CD4-positive, alpha-beta T cell treated with Interleukin-17A for 1 hour (primary cell): ENCODE measurements at regions not wholly inside any gene's neighbourhood (a gene's known extent, or its start where the extent isn't known, plus 50 kb on each side); places are given as distances from the start of the nearest gene placed in this dataset.

ENCODE experiments used
- DNase-seq: peaks from one replicate; pipeline ENCODE4 v3.0.0-alpha.2; 2020

DNA sequence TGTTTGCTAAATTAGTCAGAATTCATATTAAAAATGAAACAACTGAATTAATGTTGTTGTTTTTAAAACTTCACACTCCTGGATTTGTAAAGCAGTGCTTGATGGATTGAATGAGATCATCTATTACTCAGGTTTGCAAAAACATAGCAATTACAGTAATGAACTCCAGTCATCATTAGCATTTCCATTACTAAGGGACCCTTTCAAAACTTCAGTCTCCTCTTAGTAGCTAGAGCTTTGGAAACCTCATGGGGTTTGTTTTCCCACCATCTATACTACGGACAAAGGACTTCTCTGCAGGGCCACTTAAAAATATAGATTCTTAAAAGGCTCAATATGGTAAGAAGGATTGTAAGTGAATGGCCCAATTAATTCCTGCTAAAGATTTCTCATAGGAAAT, 174.5 kb upstream of the PRNP start:
- DNase-seq: no peak

DNA sequence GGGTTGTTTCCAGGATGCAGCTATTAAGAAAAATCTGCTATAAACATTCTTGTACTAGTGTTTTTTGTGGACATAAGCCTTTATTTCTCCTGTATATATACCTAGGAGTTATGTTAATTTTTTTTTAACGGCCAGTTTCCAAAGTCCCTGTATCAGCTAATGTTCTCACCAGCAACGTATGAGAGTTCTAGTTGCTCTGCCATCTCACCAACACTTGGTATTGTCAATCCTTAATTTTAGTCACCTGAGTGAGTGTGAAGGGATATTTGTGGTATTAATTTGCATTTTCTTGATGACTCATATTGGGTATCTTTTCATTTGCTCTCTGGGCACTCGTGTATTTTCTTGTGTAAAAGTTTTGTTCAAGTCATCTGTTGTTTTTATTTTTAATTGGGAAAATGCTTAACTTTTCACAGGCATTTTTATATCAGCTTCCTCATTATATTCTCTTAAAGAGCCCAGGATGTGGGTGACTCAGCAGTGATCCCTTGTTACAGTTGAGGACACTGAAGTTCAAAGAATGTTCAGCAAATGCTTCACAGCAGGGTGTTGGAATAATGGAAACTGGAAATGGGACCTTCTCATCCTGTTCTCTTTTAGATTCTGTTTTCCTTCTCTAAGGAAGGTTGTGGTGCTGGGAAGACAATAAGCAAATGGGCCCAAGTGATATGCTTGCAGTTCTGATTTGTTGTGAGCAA, 176.3 kb upstream of the PRNP start:
- DNase-seq: no peak

DNA sequence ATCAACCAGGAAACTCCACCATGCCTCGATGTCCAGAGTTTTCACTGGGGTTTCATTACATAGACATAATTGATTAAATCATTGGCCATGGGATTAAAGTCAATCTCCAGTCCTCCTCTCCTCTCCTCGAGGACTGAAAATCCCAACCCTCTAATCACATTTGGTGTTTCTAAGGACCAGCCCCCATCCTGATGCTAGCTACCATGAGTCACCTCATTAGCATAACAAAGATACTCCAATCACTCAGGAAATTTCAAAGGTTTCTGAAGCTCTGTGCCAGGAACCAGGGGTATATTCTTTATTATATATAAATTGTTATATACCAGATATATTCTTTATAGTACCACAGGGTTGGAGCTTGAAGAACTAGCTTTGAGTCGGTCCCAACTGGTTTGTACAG, 177.5 kb upstream of the PRNP start:
- no peak for DNase-seq

DNA sequence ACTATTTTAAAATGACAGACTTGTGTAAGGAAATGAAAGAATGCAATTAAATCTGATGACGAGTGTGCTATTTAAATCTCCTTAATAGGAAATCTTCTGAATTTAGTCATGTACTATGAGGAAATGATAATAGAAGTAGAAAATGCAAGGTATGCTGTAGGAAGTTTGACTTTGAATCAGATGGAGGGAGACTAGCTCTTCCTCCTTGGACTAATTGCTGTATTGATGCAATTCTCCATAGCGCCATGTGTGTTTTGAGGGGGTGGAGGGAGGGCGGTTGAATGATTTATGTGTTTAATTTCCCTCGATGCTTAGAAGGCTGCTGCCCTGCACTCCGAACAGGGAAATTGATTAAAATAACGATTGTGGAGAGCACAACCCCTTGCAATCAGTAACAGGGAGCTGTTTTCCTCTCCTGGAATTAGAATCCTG, 179.0 kb upstream of the PRNP start:
- no peak for DNase-seq

DNA sequence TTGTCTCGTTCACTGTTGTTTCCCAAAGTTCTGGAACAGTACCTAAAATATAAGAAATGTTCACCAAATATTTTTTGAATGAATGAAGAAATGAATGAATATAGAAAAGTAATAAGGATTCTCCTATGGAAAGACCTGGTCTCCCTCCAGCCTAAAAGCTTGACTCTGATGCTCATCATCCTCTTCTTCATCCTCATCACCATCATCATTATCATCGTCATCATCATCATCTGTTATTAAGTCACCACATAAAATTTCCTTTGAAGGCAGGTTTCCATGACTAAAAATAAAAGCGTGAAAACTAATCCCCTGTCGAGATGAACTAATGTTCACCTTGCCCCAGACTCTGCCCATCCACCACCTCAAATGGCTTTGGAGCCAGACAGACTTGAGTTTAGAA, 181.4 kb upstream of the PRNP start:
- DNase-seq: no peak

DNA sequence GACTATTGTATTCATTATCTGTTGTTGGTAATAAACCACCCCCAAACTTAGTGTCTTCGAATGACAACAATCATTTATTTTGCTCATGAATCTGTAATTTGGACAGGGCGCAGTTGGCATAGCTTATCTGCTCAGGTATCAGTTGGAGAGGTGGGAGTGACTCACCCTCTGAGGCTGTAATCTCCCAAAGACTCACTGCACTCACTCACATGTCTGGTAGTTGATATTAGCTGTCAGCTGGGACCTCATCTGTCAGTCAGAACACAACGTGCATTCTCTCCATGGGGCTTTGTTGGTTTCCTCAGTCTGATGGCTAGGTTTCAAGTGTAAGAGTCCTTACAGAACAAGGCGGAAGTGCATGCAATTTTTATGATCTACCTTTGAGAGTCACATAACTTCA, 183.5 kb upstream of the PRNP start:
- no peak for DNase-seq

DNA sequence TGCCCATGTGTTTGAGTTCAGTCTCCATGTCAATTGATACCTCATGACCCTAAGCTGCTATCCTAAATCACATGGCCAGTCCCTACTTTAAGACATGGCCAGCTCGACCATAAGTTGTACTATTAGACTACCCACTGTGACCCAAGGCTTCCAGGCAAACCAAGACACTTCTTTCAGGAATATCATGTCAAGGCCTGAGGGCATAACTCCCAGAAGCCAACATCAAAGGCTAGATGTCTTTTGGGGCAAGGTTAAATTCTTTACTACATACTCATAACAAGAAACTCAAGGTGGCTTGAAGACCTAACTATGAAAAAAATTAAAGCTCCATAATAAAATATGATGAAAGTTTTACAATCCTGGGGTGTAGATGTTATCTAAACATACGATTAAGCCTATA, 192.9 kb upstream of the PRNP start:
- no peak for DNase-seq

DNA sequence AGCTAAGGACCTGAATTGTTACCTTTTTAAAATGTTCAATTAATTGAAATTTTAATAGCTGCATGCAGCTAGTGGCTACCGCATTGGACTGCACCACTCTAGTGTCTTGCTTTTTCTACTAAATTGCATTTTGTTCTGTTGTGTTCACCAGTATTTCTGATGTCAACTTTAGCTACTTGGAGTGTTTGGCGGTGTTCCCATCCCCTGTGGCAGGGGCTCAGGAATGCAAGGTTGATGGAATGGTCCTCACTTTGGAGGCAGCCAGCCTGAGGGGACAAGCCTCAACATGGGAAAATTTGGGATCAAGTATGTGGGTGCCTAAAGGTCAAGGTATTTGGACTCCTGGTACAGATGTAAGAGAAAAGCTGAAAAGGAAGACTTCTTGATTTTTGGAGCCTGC, 194.6 kb upstream of the PRNP start:
- no peak for DNase-seq

DNA sequence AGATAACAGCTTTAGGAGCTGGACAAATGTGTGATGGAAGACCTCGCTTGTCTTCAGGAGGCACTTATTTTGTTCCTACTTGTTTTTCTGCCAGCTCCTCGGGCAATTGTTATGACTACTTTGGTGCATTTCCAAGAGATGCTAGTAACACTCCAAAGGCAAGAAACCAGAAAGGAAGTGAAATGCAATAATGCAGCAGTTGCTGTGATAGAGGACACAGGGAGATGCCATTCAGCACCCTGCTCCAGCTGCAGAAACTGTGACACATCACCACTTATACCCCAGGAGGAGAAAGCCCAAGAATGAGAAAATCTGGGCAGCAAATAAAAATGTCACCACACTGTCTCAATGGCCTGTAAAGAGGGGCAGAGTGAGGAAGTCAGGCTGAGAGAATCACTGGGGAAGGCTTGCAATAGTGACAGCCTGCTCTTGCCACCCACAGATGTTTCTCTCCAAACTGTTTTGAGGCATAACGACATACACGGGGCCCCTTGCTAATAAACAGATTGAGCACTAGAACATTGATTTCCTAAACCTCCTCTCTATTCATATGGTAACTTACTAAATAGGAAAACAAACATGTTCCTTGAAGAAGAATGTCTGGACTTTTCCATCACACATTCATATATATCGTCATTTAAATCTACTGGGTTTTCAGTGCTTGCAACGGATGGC, 195.5 kb upstream of the PRNP start:
- DNase-seq: no peak

DNA sequence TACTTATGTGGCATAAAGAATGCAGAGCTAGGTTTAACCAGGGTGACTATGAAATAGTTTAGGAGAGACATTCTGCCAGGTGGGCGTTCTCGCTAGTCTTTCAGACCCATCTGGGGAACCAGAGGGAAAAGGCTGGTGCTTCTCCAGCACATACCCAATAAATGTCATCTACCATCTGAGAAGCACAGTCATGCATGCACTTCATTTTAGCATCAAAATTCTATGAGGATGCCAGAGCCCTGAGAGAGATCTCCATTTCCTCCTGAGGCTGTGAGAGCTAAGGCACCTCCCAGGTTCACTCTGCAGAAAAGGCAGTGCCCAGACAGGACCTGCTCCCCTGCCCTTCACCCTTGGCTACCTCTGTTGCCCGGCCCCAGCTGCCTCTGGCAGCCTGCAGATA, 196.2 kb upstream of the PRNP start:
- DNase-seq: no peak

DNA sequence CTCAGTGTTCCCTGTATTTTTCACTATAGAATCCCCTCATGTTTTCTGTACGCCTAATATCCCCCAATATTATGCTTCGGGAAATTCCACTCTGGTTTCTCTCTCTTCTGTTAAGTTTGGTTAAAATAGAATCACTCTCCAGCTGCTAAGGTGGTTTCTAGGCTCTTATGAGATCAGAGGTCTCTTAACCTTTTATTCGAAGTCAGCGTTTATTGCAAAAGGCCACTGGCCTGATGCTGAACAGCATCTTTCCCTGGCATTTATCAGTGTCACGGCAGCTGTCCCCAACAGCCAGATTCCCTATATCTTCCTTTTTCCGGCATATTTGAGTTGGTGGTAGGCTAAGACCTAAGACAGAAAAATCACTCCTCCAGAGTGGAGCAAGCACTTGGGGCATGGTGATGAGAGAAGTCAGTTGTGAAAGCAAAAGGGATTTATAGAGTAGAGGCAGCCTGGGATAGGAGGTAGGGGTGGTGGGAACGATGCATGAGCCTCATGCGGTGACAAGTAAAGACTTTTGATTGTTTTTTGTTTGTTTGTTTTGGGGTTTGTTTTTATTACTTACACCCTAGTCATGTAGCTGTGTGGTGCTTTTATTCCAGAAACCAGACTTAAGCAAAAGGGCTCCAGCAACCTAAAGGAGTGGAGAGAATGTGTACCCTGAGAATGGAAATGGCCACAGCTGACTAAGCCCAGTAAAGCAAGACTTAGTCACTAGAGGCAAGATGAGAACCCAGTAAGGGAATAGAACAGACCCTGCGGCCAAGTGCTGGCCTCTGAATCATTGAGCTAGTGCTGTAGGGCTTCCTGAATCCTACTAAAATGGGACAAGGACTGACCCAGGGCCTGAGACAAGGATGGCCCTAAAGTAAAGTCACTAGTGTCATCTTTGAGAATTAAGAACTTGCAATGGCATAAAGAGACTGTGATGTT, 197.6 kb upstream of the PRNP start:
- DNase-seq: no peak

DNA sequence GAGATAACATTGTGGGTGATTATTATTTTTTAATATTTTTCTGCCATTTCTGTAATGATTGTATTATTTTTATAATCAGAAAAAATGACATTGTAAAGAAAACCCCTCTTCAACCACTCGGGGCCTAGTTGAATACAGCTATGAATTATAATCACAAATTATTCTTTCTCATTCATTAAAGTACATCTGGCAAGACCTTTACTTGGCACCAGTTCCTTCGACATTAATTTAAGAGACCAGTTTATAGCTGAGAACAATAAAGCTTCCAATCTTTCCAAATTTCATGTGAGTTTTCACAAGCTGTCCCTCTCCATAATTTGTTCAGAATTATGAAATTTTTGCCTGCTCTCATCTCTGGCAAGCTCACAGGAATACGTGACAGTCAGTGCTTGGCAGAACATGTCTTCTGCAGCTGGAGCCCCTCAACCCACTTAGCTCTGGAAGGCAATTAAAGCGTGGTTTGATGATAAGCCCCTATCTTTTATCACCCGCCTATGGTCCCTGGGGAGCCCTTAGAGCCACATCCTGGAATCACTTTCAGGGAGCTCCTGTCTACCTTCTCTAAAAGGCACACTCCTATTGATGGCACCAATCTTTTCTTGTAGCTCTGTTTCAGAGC, 201.8 kb upstream of the PRNP start:
- DNase-seq: no peak

DNA sequence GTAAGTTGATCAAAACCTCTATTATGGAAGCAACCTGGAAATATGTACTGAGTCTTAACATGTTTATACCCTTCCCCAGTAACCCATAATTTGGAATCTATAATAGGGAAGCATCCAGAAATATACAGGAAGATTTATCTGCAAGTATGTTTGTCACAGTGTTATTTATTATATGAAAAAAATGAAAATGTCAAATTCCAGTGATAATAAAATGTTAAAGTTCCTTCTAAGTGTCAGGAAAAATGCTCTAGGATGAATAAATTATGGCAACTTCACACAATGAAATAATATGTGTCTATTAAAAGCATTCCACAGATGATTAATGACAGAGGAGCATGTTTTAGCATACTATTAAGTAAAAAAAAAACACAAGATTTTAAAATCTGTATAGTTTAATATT, 202.3 kb upstream of the PRNP start:
- no peak for DNase-seq

DNA sequence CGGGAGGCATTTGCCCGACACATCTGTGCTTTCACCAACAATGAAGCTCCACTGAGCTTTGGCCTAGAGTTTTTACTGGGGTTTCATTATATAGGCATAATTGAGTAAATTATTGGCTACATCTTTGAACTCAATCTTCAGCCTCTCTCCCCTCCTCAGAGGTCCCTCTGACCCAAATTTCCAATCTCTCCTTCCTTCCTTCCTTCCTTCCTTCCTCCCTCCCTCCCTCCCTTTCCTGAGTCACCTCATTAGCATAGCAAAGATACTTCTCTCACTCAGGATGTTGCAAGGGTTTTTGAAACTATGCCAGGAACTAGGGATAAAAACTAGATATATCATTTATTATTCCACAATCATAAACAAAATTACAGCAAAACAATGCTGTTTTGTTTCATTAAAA, 202.8 kb upstream of the PRNP start:
- no peak for DNase-seq

DNA sequence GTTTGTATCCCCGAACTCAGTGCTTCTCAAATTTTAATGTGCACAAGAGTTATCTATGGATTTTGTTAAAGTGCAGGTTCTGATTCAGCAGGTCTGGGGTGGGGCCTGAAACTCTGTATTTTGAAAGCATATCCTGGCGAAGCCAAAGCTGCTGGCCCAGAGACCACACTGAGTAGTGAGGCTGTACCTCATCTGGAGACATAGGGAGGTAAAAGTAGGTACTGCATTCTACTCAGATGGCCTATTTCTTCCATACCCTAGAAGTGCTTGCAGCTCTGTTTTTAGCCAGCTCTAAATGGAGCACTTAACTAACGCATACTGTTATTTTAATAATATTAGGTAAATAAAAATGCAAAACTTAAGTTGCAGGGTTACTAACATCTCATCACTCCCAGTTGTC, 206.2 kb upstream of the PRNP start:
- no peak for DNase-seq

DNA sequence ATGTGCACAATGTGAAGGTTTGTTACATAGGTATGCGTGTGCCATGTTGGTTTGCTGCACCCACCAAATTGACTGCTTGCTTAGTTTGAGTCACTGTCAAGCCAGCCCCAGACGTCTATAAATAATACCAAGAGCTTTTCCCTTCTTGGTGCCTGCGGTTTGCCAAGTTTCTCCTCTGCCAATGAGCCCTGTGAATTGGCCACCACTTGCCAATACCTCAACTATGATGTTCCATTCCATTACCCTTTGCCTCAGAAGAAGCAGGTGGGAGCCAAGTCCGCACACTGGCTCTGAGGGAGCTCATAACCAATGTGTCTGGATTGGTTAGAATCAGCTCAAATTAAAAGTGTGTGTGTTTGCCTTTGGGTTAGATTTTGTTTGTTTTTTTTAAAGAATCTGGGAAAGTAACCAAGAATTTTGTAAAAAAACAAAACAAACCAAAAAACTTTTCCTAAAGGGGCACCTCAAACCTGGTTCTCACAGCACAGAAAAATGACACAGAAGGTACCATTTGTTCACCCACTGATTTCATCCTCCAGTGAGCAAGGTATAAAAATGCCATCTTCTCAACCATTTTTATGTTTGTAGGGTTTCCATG, 209.3 kb upstream of the PRNP start:
- no peak for DNase-seq

DNA sequence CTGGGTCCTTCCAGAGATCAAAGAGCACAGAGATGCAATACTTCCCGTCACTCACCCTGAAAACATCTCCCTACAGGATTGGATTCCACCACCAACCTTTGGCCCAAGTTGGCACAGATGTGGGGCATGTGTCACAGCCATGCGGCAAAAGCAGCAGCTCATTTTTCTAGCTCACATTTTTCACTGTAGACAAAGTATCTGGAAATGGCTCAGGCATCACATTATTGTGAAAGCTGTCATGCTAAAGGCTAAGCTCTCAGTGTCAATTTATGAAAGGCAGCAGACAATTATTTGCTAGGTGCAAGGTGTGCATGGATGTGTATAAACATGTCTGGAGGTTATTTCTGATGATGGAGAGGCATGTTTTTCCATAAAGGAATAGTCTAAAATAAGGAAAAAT, 213.3 kb upstream of the PRNP start:
- DNase-seq: no peak

DNA sequence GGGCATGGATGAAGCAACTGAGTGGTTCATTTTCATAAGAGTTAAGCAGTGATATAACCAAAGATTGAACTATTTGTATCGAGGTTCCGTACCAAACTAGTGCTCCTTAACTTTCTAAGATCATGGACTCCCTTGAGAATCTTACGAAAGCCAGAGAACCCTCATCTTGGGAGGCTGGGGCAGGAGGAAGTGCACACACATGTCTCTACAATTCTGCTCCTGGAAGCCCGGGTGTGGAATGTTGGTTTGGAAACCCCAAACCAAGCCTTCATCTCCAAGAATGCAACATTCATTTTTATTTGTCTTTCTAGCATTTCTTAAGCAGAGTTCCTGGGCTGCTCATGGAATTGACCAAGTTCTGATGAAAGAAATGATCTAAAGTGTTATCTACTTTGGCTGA, 215.0 kb upstream of the PRNP start:
- no peak for DNase-seq

DNA sequence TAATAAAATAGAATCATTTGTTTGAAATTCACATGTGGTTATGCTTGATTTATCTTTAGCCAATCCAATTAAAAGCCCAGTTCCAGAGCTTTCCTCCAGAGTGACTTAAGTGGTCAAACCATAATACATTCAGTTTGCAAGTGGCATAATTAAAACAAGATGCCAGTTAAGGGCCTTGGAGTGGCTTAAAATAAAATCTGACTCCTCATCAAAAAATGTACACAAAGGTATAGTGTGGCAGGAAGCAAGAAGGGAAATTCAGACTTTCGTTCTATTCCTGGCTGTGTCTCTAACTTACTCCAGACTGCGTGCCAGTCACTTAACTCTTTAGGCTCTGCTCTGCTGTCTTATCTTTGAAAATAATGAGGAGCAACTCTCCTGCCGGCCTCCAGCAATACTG, 215.9 kb upstream of the PRNP start:
- DNase-seq: no peak

DNA sequence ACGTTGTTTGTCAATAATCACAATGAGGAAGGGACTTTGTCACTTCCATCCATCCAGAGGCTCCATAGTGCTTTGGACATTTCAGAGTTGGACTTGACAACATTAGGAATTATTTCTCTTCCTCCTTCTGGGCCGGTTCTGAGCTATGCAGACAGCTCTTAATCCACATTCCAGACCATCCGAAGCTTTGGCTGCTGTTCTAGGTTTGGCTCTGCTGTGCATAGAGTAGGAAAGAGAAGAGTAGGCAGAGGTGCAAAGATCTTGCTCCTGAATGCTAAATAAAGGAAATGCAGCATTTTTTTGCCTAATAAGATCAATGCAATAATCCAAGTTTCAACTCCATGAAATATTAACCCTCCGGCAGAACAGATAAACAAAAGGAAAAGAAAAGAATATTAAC, 216.3 kb upstream of the PRNP start:
- no peak for DNase-seq

DNA sequence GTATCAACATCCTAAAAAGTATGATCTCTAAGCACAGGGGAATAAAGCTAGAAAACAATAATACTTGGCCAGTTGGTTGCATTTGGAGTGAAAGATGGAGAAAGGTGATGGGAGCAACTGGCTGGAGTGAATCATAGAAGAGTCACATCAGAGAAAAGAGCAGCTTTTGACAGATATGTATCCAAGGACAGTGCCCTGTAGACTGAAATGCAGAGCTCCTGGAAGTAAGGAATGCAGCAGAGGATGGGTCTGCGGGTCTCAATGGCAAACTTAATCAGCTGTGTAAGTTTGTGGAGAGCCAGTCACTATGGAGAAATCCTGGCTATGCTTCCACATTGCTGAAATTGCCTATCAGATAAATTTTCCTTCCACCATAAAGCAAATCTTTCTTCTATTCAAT, 218.1 kb upstream of the PRNP start:
- no peak for DNase-seq

DNA sequence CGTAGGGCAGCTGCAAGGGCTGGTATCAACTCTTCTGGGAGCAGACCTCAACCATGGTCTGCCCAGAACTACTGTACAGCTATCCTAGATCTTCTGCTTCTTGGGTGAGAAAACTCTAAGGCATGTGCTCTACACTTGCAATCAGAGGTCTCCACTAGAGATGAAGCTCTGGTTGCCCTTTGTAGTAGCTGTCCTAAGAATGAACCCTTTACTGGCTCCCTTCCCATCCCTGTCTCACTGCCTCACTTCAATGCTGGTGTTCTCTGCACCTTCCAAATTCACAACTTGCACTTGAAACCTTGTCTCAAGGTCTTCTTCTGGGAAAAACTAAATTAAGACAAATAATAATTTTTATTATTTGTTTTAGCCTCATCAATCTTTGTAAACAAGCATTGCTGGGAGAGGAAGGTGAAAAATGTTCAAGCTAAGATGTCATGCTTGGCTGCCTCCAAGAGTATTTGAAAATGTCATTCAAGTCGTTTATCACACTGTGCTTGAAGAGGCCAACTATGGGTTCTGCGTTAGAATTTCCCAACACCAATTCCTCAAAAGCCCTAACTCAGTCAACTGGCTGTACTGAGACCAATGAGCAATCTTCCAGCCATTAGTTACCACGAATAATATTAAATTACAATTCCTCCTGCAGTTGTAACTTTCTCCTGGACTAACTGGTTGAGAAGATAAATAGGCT, 216.9 kb upstream of the ADRA1D start:
- no peak for DNase-seq
